Transverse colon (tissue), 4 donors: ENCODE measurements at regions not wholly inside any gene's neighbourhood (a gene's known extent, or its start where the extent isn't known, plus 50 kb on each side); places are given as distances from the start of the nearest gene placed in this dataset.

ENCODE experiments used
- DNase-seq: peaks from one replicate; pipeline ENCODE4 v3.0.0-alpha.2; 2019
- H3K27ac ChIP-seq, 4 donors: fragments of 200-600 bp; sonication (generic); 2 replicates each; pipeline ENCODE4 v1.5.1; 2016 to 2018; ENCODE audit warnings: inconsistent platforms in 4 of 4
- H3K27me3 ChIP-seq: fragments of 200-600 bp; sonication (generic); 2 replicates; pipeline ENCODE4 v1.5.1; 2017; ENCODE audit warnings: inconsistent platforms
- H3K36me3 ChIP-seq, 4 donors: fragments of 200-600 bp; sonication (generic); 2 replicates each; pipeline ENCODE4 v1.5.1; 2017 to 2019; ENCODE audit warnings: inconsistent platforms in 4 of 4
- H3K4me1 ChIP-seq, 4 donors: fragments of 200-600 bp; sonication (generic); 2 replicates each; pipeline ENCODE4 v1.5.1; 2017 to 2020; ENCODE audit warnings: inconsistent platforms in 4 of 4
- H3K4me3 ChIP-seq, 4 donors: fragments of 200-600 bp; sonication (generic); 1 replicate in 1 of 4; 2 replicates in 3 of 4; pipeline versions ENCODE4 v1.5.1 to v1.6.1; 2017 to 2019; ENCODE audit warnings: inconsistent platforms in 4 of 4
- H3K9me3 ChIP-seq, 2 donors: fragments of 200-600 bp; sonication (generic); 2 replicates each; pipeline ENCODE4 v1.5.1; 2017 to 2019; ENCODE audit warnings: inconsistent platforms in 2 of 2
- CTCF ChIP-seq, 5 experiments: fragments of 200-600 bp in 3 of 5; fragments of 450-650 bp in 2 of 5; sonication (generic) in 3 of 5; IDR thresholded peaks; 1 replicate in 2 of 5; 2 replicates in 3 of 5; pipeline ENCODE4 v1.5.1; 2016 to 2017; ENCODE audit warnings: antibody characterized with exemption in 5 of 5, inconsistent platforms in 3 of 5, mild to moderate bottlenecking in 2 of 5, moderate library complexity in 1 of 5
- EP300 ChIP-seq: sonication (generic); formaldehyde crosslinking; IDR thresholded peaks from one replicate; pipeline ENCODE4 v1.6.1; 2017; ENCODE audit warnings: antibody characterized with exemption, low read depth
- POLR2A ChIP-seq: fragments of 450-650 bp; IDR thresholded peaks from one replicate; pipeline ENCODE4 v1.6.1; 2016; ENCODE audit warnings: antibody characterized with exemption, mild to moderate bottlenecking, moderate library complexity
- POLR2AphosphoS5 ChIP-seq, 3 donors: sonication (generic); formaldehyde crosslinking; IDR thresholded peaks; one replicate each; pipeline ENCODE4 v1.6.1; 2016; ENCODE audit warnings: antibody characterized with exemption in 3 of 3
- WGBS, 2 donors: methylation state at CpG; one replicate each; pipeline ENCODE4 v1.1.5; 2018; ENCODE audit warnings: low coverage in 1 of 2; 5-methylcytosine and 5-hydroxymethylcytosine counted together
- in situ Hi-C, 4 donors: fragments of 200-750 bp; cut with MboI; loops; one replicate each; pipeline versions ENCODE4 v1.15.0 to v1.15.1; 2017; ENCODE audit warnings: low sequenced_read_pairs in 3 of 4, low pct_ligation_motif_present in 1 of 4, low pct_unique_long_range_greater_than_20kb in 1 of 4
- intact Hi-C: fragments of 100-400 bp; cut with DNase I; formaldehyde crosslinking; loops from one replicate; pipeline ENCODE4 v1.15.1; 2023; ENCODE audit warnings: low total_unique reads

GRCh38 chr21:35136106-35136505 lies 87.0 kb upstream of the RUNX1 start:
- Histone ChIP-seq H3K27ac (no peak overlapping the region), H3K27me3 (no peaks in the 10 kb centered on the region), H3K4me1 (peaks cover 0 to 6% (median 1%) of the 10 kb centered on the region in 4 donors), H3K9me3 (no peaks in the 10 kb centered on the region), H3K36me3 (no peaks in the 10 kb centered on the region), H3K4me3 (no peak overlapping the region)
- TF ChIP-seq EP300: no peak
- intact Hi-C loops (no loop called here), in situ Hi-C loops (no loop called here)
- 75 to 83% methylated on average over 3 of the region's 3 CpGs for WGBS, 2 donors
- no peak for DNase-seq

- 88 to 94% methylated on average over 3 to 7 of the region's 7 CpGs for WGBS, 2 donors
- Histone ChIP-seq H3K36me3 (no peaks in the 10 kb centered on the region), H3K4me1 (peaks cover 0 to 6% (median 1%) of the 10 kb centered on the region in 4 donors), H3K9me3 (no peaks in the 10 kb centered on the region), H3K27me3 (no peaks in the 10 kb centered on the region), H3K27ac (no peak overlapping the region), H3K4me3 (no peak overlapping the region)
- intact Hi-C loops (no loop called here), in situ Hi-C loops (no loop called here)
- DNase-seq: no peak
- TF ChIP-seq CTCF (IDR thresholded peaks at IDR 0.05): no peak
- no peak for TF ChIP-seq POLR2A
- no peak for TF ChIP-seq EP300
- no peak for TF ChIP-seq POLR2AphosphoS5 (IDR thresholded peaks at IDR 0.05)
Measured at GRCh38 chr21:35135481-35135880, 86.4 kb upstream of the RUNX1 start.

- H3K36me3 ChIP-seq: no peaks in the 10 kb centered on the region
- no peak overlapping the region for H3K27ac ChIP-seq
- no peaks in the 10 kb centered on the region for H3K27me3 ChIP-seq
- no peak overlapping the region for H3K4me3 ChIP-seq
- no peaks in the 10 kb centered on the region for H3K9me3 ChIP-seq
- peaks cover 0 to 6% (median 1%) of the 10 kb centered on the region in 4 donors for H3K4me1 ChIP-seq
- no peak for DNase-seq
- no peak for TF ChIP-seq POLR2A
- intact Hi-C loops: no loop called here
- 58 to 67% methylated on average over 1 to 2 of the region's 2 CpGs for WGBS, 2 donors
- in situ Hi-C loops: no loop called here
Measured at GRCh38 chr21:35134309-35134708, 85.2 kb upstream of the RUNX1 start.

- in situ Hi-C loops (no loop called here), intact Hi-C loops (loop anchor here (2.0 kb wide), 1 partner anchor 60 kb away; no protein-coding TSS in a partner anchor)
- TF ChIP-seq CTCF (IDR thresholded peaks at IDR 0.05) (no peak), EP300 (no peak), POLR2A (no peak), POLR2AphosphoS5 (IDR thresholded peaks at IDR 0.05) (no peak)
- no peaks in the 10 kb centered on the region for H3K4me1 ChIP-seq
- H3K27ac ChIP-seq: no peak overlapping the region
- H3K36me3 ChIP-seq: no peaks in the 10 kb centered on the region
- no peaks in the 10 kb centered on the region for H3K27me3 ChIP-seq
- no peak overlapping the region for H3K4me3 ChIP-seq
- WGBS, 2 donors: 96% methylated on average over 3 of the region's 3 CpGs; no CpG with 5 or more reads in 1 of the 2 donors
- no peaks in the 10 kb centered on the region for H3K9me3 ChIP-seq
- no peak for DNase-seq
Measured at GRCh38 chr21:35128536-35128935, 79.4 kb upstream of the RUNX1 start.

- TF ChIP-seq POLR2A: no peak
- no peak for TF ChIP-seq CTCF (IDR thresholded peaks at IDR 0.05)
- TF ChIP-seq EP300: no peak
- no peak for TF ChIP-seq POLR2AphosphoS5 (IDR thresholded peaks at IDR 0.05)
- Histone ChIP-seq H3K27ac (no peak overlapping the region), H3K4me3 (no peak overlapping the region), H3K27me3 (no peaks in the 10 kb centered on the region), H3K36me3 (no peaks in the 10 kb centered on the region), H3K4me1 (no peaks in the 10 kb centered on the region), H3K9me3 (no peaks in the 10 kb centered on the region)
- intact Hi-C loops: loop anchor here (2.0 kb wide), 1 partner anchor 61 kb away; no protein-coding TSS in a partner anchor
- 56 to 61% methylated on average over 2 of the region's 2 CpGs for WGBS, 2 donors
- no peak for DNase-seq
- in situ Hi-C loops: no loop called here
Measured at GRCh38 chr21:35127851-35128250, 78.7 kb upstream of the RUNX1 start.
